ENCODE measurements at regions not wholly inside any gene's neighbourhood (a gene's known extent, or its start where the extent isn't known, plus 50 kb on each side); places are given as distances from the start of the nearest gene placed in this dataset.

DNA sequence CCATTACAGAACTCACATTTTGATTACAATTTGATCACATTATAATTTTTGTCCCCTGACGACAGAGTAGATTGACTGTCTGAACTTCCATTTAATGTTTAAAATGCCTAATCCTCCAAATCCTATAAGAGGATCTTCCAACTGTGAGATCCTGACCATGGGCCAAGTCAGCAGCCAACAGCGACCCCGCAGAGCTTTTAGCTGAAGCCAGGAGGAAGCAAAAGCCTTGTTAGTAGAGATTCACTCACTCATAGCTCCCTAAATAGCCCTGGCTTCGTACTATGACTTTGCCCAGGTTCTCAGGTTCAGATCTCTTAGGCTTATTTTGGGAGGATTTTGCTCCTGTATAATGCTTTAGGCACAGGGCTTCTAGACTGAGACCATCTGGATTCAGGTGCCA is 413.1 kb downstream of the NKX6-1 start:
- TF ChIP-seq EZH2phosphoT487 (IDR thresholded peaks at IDR 0.05; ENCODE audit: low read depth): no peak
- no peak for TF ChIP-seq CTCF (IDR thresholded peaks at IDR 0.05; ENCODE audit: low read depth, low read length)
- H3K4me2 ChIP-seq (ENCODE audit: low read length): no peak overlapping the region

DNA sequence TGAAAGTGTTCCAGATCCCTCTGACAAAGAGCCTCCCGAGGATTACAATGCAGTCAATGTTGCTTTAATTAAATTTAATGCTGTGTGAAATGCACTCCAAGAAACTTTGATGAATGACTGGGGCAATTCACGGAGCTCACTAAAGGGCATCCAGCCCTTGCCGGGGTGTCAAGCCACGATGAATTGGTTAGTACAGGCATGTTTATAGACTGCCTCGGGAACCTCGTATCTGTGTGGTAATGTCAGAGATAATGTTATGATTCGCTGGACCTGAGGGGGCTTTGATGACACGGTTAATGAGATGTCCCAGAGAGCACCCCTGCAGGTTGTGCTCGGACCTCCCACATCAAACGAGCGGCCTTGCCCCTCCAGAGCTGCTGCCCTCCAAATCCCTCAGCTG is 428.8 kb downstream of the NKX6-1 start:
- no peak overlapping the region for H3K9ac ChIP-seq (ENCODE audit: low read length)

More for the DNA sequence above, 413.1 kb downstream of the NKX6-1 start:
- Histone ChIP-seq H3K4me1 (ENCODE audit: low read length) (no peaks in the 10 kb centered on the region), H3K79me2 (ENCODE audit: low read length) (no peaks in the 10 kb centered on the region), H3K9ac (ENCODE audit: low read length) (no peak overlapping the region), H2AFZ (ENCODE audit: low read depth, low read length) (no peak overlapping the region), H3K27me3 (ENCODE audit: low read depth, low read length) (no peaks in the 10 kb centered on the region; the same call in 1 of the 2 replicates), H3K9me3 (ENCODE audit: insufficient read depth, low read length) (no peaks in the 10 kb centered on the region), H3K36me3 (replicated peaks; ENCODE audit: low read depth, low read length) (no peaks in the 10 kb centered on the region), H3K4me3 (ENCODE audit: low read length) (no peak overlapping the region), H4K20me1 (ENCODE audit: insufficient read depth, low read length) (no peaks in the 10 kb centered on the region), H3K27ac (ENCODE audit: low read length) (no peak overlapping the region)

DNA sequence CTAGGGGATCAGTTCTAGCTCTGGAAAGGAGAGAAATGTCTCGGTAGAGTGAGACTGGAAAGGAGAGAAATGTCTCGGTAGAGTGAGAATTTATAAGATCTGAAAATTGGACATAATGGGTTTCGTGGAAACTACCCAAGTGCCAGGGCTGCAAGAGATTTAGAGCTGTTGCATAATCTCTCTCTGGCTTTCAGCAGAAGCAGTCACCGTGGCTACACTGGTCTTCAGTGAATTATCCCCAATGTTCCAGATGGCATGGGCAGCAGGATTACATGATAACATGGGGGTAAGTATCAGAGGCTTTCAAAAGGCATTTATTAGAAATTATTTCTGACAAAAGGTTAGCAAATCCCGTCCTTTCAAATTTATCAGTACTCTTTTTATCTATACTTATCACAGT is 435.5 kb downstream of the NKX6-1 start:
- H3K79me2 ChIP-seq (ENCODE audit: low read length): no peaks in the 10 kb centered on the region
- H3K27me3 ChIP-seq (ENCODE audit: low read depth, low read length): no peaks in the 10 kb centered on the region
- no peaks in the 10 kb centered on the region for H4K20me1 ChIP-seq (ENCODE audit: insufficient read depth, low read length)
- TF ChIP-seq EZH2phosphoT487 (IDR thresholded peaks at IDR 0.05; ENCODE audit: low read depth): no peak
- TF ChIP-seq CTCF (IDR thresholded peaks at IDR 0.05; ENCODE audit: low read depth, low read length): no peak
- no peaks in the 10 kb centered on the region for H3K36me3 ChIP-seq (replicated peaks; ENCODE audit: low read depth, low read length)
- peaks cover 6% of the 10 kb centered on the region for H3K4me1 ChIP-seq (ENCODE audit: low read length)
- H3K4me2 ChIP-seq (ENCODE audit: low read length): no peak overlapping the region
- H3K27ac ChIP-seq (ENCODE audit: low read length): no peak overlapping the region
- no peak overlapping the region for H2AFZ ChIP-seq (ENCODE audit: low read depth, low read length)
- no peak overlapping the region for H3K9ac ChIP-seq (ENCODE audit: low read length)
- H3K4me3 ChIP-seq (ENCODE audit: low read length): no peak overlapping the region
- no peaks in the 10 kb centered on the region for H3K9me3 ChIP-seq (ENCODE audit: insufficient read depth, low read length)

More for the DNA sequence above, 428.8 kb downstream of the NKX6-1 start:
- TF ChIP-seq CTCF (IDR thresholded peaks at IDR 0.05; ENCODE audit: low read depth, low read length) (no peak), EZH2phosphoT487 (IDR thresholded peaks at IDR 0.05; ENCODE audit: low read depth) (no peak)
- no peaks in the 10 kb centered on the region for H4K20me1 ChIP-seq (ENCODE audit: insufficient read depth, low read length)
- no peak overlapping the region for H2AFZ ChIP-seq (ENCODE audit: low read depth, low read length)
- H3K4me1 ChIP-seq (ENCODE audit: low read length): no peaks in the 10 kb centered on the region
- H3K9me3 ChIP-seq (ENCODE audit: insufficient read depth, low read length): no peaks in the 10 kb centered on the region
- no peaks in the 10 kb centered on the region for H3K36me3 ChIP-seq (replicated peaks; ENCODE audit: low read depth, low read length)
- H3K27ac ChIP-seq (ENCODE audit: low read length): no peak overlapping the region
- no peak overlapping the region for H3K4me2 ChIP-seq (ENCODE audit: low read length)
- H3K4me3 ChIP-seq (ENCODE audit: low read length): no peak overlapping the region
- no peaks in the 10 kb centered on the region for H3K79me2 ChIP-seq (ENCODE audit: low read length)
- H3K27me3 ChIP-seq (ENCODE audit: low read depth, low read length): no peaks in the 10 kb centered on the region

DNA sequence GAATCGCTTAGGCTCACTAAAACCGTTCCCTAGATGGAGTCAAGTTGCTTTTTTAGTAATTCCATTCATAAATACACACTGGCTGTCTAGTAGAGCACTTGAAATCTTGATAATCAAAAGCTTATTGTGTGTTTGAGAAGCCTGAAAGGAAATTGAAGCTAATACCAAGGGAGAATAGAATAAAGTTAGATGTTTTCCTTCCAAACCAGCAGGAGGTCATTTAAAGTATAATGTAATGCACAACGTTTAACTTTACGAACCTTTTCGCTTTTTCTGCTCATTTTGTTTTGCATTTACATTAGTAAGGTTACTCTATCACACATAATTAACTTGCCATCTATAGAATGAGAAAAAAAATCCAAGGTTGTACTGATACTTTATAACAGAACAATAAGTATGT is 440.9 kb downstream of the NKX6-1 start:
- Histone ChIP-seq H3K36me3 (replicated peaks; ENCODE audit: low read depth, low read length) (no peaks in the 10 kb centered on the region), H2AFZ (ENCODE audit: low read depth, low read length) (no peak overlapping the region), H3K9me3 (ENCODE audit: insufficient read depth, low read length) (no peaks in the 10 kb centered on the region), H3K27ac (ENCODE audit: low read length) (no peak overlapping the region), H3K4me3 (ENCODE audit: low read length) (no peak overlapping the region), H3K4me1 (ENCODE audit: low read length) (peaks cover 6% of the 10 kb centered on the region), H4K20me1 (ENCODE audit: insufficient read depth, low read length) (no peaks in the 10 kb centered on the region), H3K79me2 (ENCODE audit: low read length) (no peaks in the 10 kb centered on the region), H3K9ac (ENCODE audit: low read length) (no peak overlapping the region), H3K4me2 (ENCODE audit: low read length) (no peak overlapping the region), H3K27me3 (ENCODE audit: low read depth, low read length) (no peaks in the 10 kb centered on the region)
- TF ChIP-seq CTCF (IDR thresholded peaks at IDR 0.05; ENCODE audit: low read depth, low read length) (no peak), EZH2phosphoT487 (IDR thresholded peaks at IDR 0.05; ENCODE audit: low read depth) (no peak)

Measured in OCI-LY3 (cell line).